Type B pancreatic cell (in vitro differentiated cells): ENCODE measurements at regions not wholly inside any gene's neighbourhood (a gene's known extent, or its start where the extent isn't known, plus 50 kb on each side); places are given as distances from the start of the nearest gene placed in this dataset.

Experiments used
- DNase-seq: peaks from one replicate; pipeline ENCODE4 v3.0.0; 2021; ENCODE audit warnings: mixed read lengths; ENCODE audit not compliant: unreplicated experiment; ENCODE audit errors: extremely low spot score
- H3K27ac Mint-ChIP-seq: 2 replicates; pipeline ENCODE4 v1.8.0; 2021; ENCODE audit warnings: mild to moderate bottlenecking, mixed read lengths
- H3K27me3 Mint-ChIP-seq: 2 replicates; pipeline ENCODE4 v1.8.0; 2021; ENCODE audit warnings: mixed read lengths
- H3K36me3 Mint-ChIP-seq: 2 replicates; pipeline ENCODE4 v1.8.0; 2021; ENCODE audit warnings: mixed read lengths
- H3K4me1 Mint-ChIP-seq: one replicate; pipeline ENCODE4 v1.8.0; 2021; ENCODE audit warnings: mixed read lengths; ENCODE audit not compliant: unreplicated experiment
- H3K4me3 Mint-ChIP-seq: 2 replicates; pipeline ENCODE4 v1.8.0; 2021; ENCODE audit warnings: mild to moderate bottlenecking, mixed read lengths
- H3K9me3 Mint-ChIP-seq: 2 replicates; pipeline ENCODE4 v1.8.0; 2021; ENCODE audit warnings: mixed read lengths
- CTCF ChIP-seq: fragments of 200-600 bp; sonication (generic); conservative IDR thresholded peaks from 2 replicates; pipeline ENCODE4 v1.5.0; 2021; ENCODE audit warnings: antibody characterized with exemption, mild to moderate bottlenecking

- TF ChIP-seq CTCF: no peak
- Mint-ChIP-seq H3K4me3 (no peak overlapping the region), H3K27me3 (no peaks in the 10 kb centered on the region), H3K9me3 (no peaks in the 10 kb centered on the region), H3K36me3 (no peaks in the 10 kb centered on the region), H3K27ac (no peak overlapping the region), H3K4me1 (no peaks in the 10 kb centered on the region)
- no peak for DNase-seq
Measured at GRCh38 chr2:228374741-228375140, 193.3 kb upstream of the SPHKAP start.

GRCh38 chr2:228373191-228373590 lies 191.7 kb upstream of the SPHKAP start:
- TF ChIP-seq CTCF: no peak
- Mint-ChIP-seq H3K27ac (no peak overlapping the region), H3K4me3 (no peak overlapping the region), H3K36me3 (no peaks in the 10 kb centered on the region), H3K27me3 (no peaks in the 10 kb centered on the region), H3K4me1 (no peaks in the 10 kb centered on the region), H3K9me3 (no peaks in the 10 kb centered on the region)
- no peak for DNase-seq

GRCh38 chr2:228372212-228372611 lies 190.7 kb upstream of the SPHKAP start:
- no peaks in the 10 kb centered on the region for H3K27me3 Mint-ChIP-seq
- no peak for DNase-seq
- no peaks in the 10 kb centered on the region for H3K36me3 Mint-ChIP-seq
- H3K9me3 Mint-ChIP-seq: no peaks in the 10 kb centered on the region
- H3K4me1 Mint-ChIP-seq: no peaks in the 10 kb centered on the region
- no peak overlapping the region for H3K4me3 Mint-ChIP-seq
- H3K27ac Mint-ChIP-seq: no peak overlapping the region
- TF ChIP-seq CTCF: no peak

- no peaks in the 10 kb centered on the region for H3K4me1 Mint-ChIP-seq
- no peaks in the 10 kb centered on the region for H3K27me3 Mint-ChIP-seq
- no peaks in the 10 kb centered on the region for H3K9me3 Mint-ChIP-seq
- no peak for DNase-seq
- H3K4me3 Mint-ChIP-seq: no peak overlapping the region
- H3K27ac Mint-ChIP-seq: no peak overlapping the region
- TF ChIP-seq CTCF: no peak
- no peaks in the 10 kb centered on the region for H3K36me3 Mint-ChIP-seq
Measured at GRCh38 chr2:228369400-228370031, 188.0 kb upstream of the SPHKAP start.

- Mint-ChIP-seq H3K4me3 (no peak overlapping the region), H3K36me3 (no peaks in the 10 kb centered on the region), H3K27ac (no peak overlapping the region), H3K27me3 (no peaks in the 10 kb centered on the region), H3K9me3 (no peaks in the 10 kb centered on the region), H3K4me1 (no peaks in the 10 kb centered on the region)
- DNase-seq: no peak
- TF ChIP-seq CTCF: no peak
Measured at GRCh38 chr2:228367356-228367755, 185.9 kb upstream of the SPHKAP start.

- no peaks in the 10 kb centered on the region for H3K9me3 Mint-ChIP-seq
- no peak for DNase-seq
- H3K27me3 Mint-ChIP-seq: no peaks in the 10 kb centered on the region
- H3K27ac Mint-ChIP-seq: no peak overlapping the region
- no peaks in the 10 kb centered on the region for H3K4me1 Mint-ChIP-seq
- no peaks in the 10 kb centered on the region for H3K36me3 Mint-ChIP-seq
- no peak overlapping the region for H3K4me3 Mint-ChIP-seq
- TF ChIP-seq CTCF: no peak
Measured at GRCh38 chr2:228359473-228359872, 178.0 kb upstream of the SPHKAP start.
